AG04450 (cell line): ENCODE measurements at regions not wholly inside any gene's neighbourhood (a gene's known extent, or its start where the extent isn't known, plus 50 kb on each side); places are given as distances from the start of the nearest gene placed in this dataset.
"Not testable (repeated sequence)": the region's sequence is repeated elsewhere in the genome, so short reads cannot be mapped to it uniquely, and the experiment has no call there.

Source experiments
- CTCF ChIA-PET: fragments of 300-600, 350-600 bp; formaldehyde crosslinking; extraction: SDS; loops from one replicate; lab custom pipeline; 2022; ENCODE audit warnings: antibody characterized with exemption, inconsistent platforms; lab: Charles Lee
- POLR2A ChIA-PET: fragments of 350-600 bp; formaldehyde crosslinking; extraction: SDS; loops from one replicate; lab custom pipeline; 2021; ENCODE audit warnings: antibody characterized with exemption, inconsistent platforms; lab: Yijun Ruan, JAX
- DNase-seq: peaks from one replicate; pipeline ENCODE4 v3.0.0-alpha.2; 2011; ENCODE audit warnings: low read depth, low spot score
- H3K27ac ChIP-seq: one replicate; pipeline ENCODE4 v1.5.1; 2012; ENCODE audit warnings: low read depth, low read length, control low read depth
- H3K27me3 ChIP-seq: one replicate; pipeline ENCODE4 v1.6.0; 2012; ENCODE audit warnings: low read length; ENCODE audit not compliant: control insufficient read depth, insufficient read depth
- H3K4me3 ChIP-seq: 2 replicates; pipeline ENCODE4 v1.5.1; 2011; ENCODE audit warnings: mild to moderate bottlenecking, low read depth, low read length, control low read depth
- H3K9me3 ChIP-seq: 2 replicates; pipeline ENCODE4 v1.5.1; 2012; ENCODE audit warnings: low read length; ENCODE audit not compliant: control insufficient read depth, insufficient read depth
- CTCF ChIP-seq: IDR thresholded peaks from 2 replicates; pipeline ENCODE4 v1.5.1; 2011; ENCODE audit warnings: low read depth, low read length, control low read depth, inconsistent platforms

GRCh38 chr7:37577901-37578300 lies 105.7 kb upstream of the GPR141 start:
- no peak overlapping the region for H3K4me3 ChIP-seq
- no peak overlapping the region for H3K27ac ChIP-seq
- H3K9me3 ChIP-seq: peaks cover 13% of the 10 kb centered on the region
- no peak for DNase-seq
- TF ChIP-seq CTCF: no peak
- ChIA-PET POLR2A (no interaction called here), CTCF (no interaction called here)
- no peaks in the 10 kb centered on the region for H3K27me3 ChIP-seq

- POLR2A ChIA-PET: no interaction called here
- no peak overlapping the region for H3K4me3 ChIP-seq
- no peak for DNase-seq
- H3K27ac ChIP-seq: no peak overlapping the region
- no peak for TF ChIP-seq CTCF
- H3K9me3 ChIP-seq: peaks cover 13% of the 10 kb centered on the region
- no peaks in the 10 kb centered on the region for H3K27me3 ChIP-seq
- CTCF ChIA-PET: no interaction called here
These were observed 105.2 kb upstream of the GPR141 start for GRCh38 chr7:37578350-37578749.

- Histone ChIP-seq H3K4me3 (no peak overlapping the region), H3K27ac (no peak overlapping the region), H3K27me3 (no peaks in the 10 kb centered on the region), H3K9me3 (peaks cover 7% of the 10 kb centered on the region)
- POLR2A ChIA-PET: no interaction called here
- no peak for TF ChIP-seq CTCF
- CTCF ChIA-PET: no interaction called here
- no peak for DNase-seq
These were observed 103.2 kb upstream of the GPR141 start for GRCh38 chr7:37580376-37580775.

GRCh38 chr7:37584651-37585463 lies 98.7 kb upstream of the GPR141 start:
- CTCF ChIA-PET, H3K27ac ChIP-seq, POLR2A ChIA-PET, H3K27me3 ChIP-seq, H3K9me3 ChIP-seq, H3K4me3 ChIP-seq, DNase-seq: not testable (repeated sequence)

GRCh38 chr7:37590824-37591223 lies 92.7 kb upstream of the GPR141 start:
- DNase-seq: no peak
- ChIA-PET POLR2A (no interaction called here), CTCF (no interaction called here)
- H3K4me3 ChIP-seq: no peak overlapping the region
- H3K27ac ChIP-seq: no peak overlapping the region
- H3K9me3 ChIP-seq: peaks cover 5% of the 10 kb centered on the region; the same call in 1 of the 2 replicates
- H3K27me3 ChIP-seq: no peaks in the 10 kb centered on the region
- no peak for TF ChIP-seq CTCF
